SK-N-SH treated with all-trans-retinoic acid at 6 μM for 48 hours (cell line): ENCODE measurements at regions not wholly inside any gene's neighbourhood (a gene's known extent, or its start where the extent isn't known, plus 50 kb on each side); places are given as distances from the start of the nearest gene placed in this dataset.
A peak's percentile ranks its signal among the peaks of the same experiment; 100 is the strongest.

ENCODE experiments used
- ATAC-seq: fragments of 200-7000 bp; cut with Tn5 transposase; 3 replicates; pipeline ENCODE4 v1.9.1; 2020; ENCODE audit warnings: mild to moderate bottlenecking, moderate library complexity
- BACH2 ChIP-seq: fragments of 250-450 bp; sonication (Bioruptor Pico); IDR thresholded peaks from 2 replicates; pipeline ENCODE4 v1.9.0; 2021; ENCODE audit warnings: mild to moderate bottlenecking, borderline replicate concordance
- CREB5 ChIP-seq: fragments of 250-450 bp; sonication (Bioruptor Pico); IDR thresholded peaks from 2 replicates; pipeline ENCODE4 v1.5.1; 2020; ENCODE audit warnings: low read depth, mild to moderate bottlenecking, moderate library complexity
- CSDC2 ChIP-seq: fragments of 250-450 bp; sonication (Bioruptor Pico); IDR thresholded peaks from 2 replicates; pipeline ENCODE4 v1.5.0; 2020; ENCODE audit warnings: mild to moderate bottlenecking, moderate library complexity
- ESRRG ChIP-seq: fragments of 250-450 bp; sonication (Bioruptor Pico); IDR thresholded peaks from 2 replicates; pipeline ENCODE4 v1.6.1; 2021; ENCODE audit warnings: mild to moderate bottlenecking
- GLIS3 ChIP-seq: fragments of 250-450 bp; sonication (Bioruptor Pico); IDR thresholded peaks from 2 replicates; pipeline ENCODE4 v1.5.0; 2020; ENCODE audit warnings: mild to moderate bottlenecking, moderate library complexity
- ISL1 ChIP-seq: fragments of 250-450 bp; sonication (Bioruptor Pico); IDR thresholded peaks from 2 replicates; pipeline ENCODE4 v2.1.2; 2022; ENCODE audit warnings: mild to moderate bottlenecking, moderate library complexity
- OSR1 ChIP-seq: fragments of 250-450 bp; sonication (Bioruptor Pico); IDR thresholded peaks from 2 replicates; pipeline ENCODE4 v1.8.0; 2022; ENCODE audit warnings: moderate library complexity, mild to moderate bottlenecking, inconsistent platforms
- PATZ1 ChIP-seq: fragments of 250-450 bp; sonication (Bioruptor Pico); IDR thresholded peaks from 2 replicates; pipeline ENCODE4 v1.8.0; 2020; ENCODE audit warnings: mild to moderate bottlenecking, moderate library complexity, borderline replicate concordance
- POU6F1 ChIP-seq: fragments of 250-450 bp; sonication (Bioruptor Pico); IDR thresholded peaks from 2 replicates; pipeline ENCODE4 v1.8.0; 2021; ENCODE audit warnings: low read depth, mild to moderate bottlenecking, moderate library complexity, borderline replicate concordance
- PPARA ChIP-seq: fragments of 250-450 bp; sonication (Bioruptor Pico); IDR thresholded peaks from 2 replicates; pipeline ENCODE4 v1.5.0; 2020; ENCODE audit warnings: mild to moderate bottlenecking, borderline replicate concordance
- RARB ChIP-seq: fragments of 250-450 bp; sonication (Bioruptor Pico); IDR thresholded peaks from 2 replicates; pipeline ENCODE4 v1.8.0; 2021; ENCODE audit warnings: mild to moderate bottlenecking, moderate library complexity
- SNAI2 ChIP-seq: fragments of 250-450 bp; sonication (Bioruptor Pico); IDR thresholded peaks from 2 replicates; pipeline ENCODE4 v1.5.0; 2020; ENCODE audit warnings: mild to moderate bottlenecking, moderate library complexity
- TCF4 ChIP-seq: fragments of 250-450 bp; sonication (Bioruptor Pico); IDR thresholded peaks from 2 replicates; pipeline ENCODE4 v1.8.0; 2021; ENCODE audit warnings: mild to moderate bottlenecking, moderate library complexity, borderline replicate concordance
- TOX ChIP-seq: fragments of 250-450 bp; sonication (Bioruptor Pico); IDR thresholded peaks from 2 replicates; pipeline ENCODE4 v1.8.0; 2021; ENCODE audit warnings: mild to moderate bottlenecking, moderate library complexity, borderline replicate concordance
- TSHZ2 ChIP-seq: fragments of 250-450 bp; sonication (Bioruptor Pico); IDR thresholded peaks from 2 replicates; pipeline ENCODE4 v1.5.0; 2020; ENCODE audit warnings: mild to moderate bottlenecking, moderate library complexity
- ZC3H10 ChIP-seq: fragments of 250-450 bp; sonication (Bioruptor Pico); IDR thresholded peaks from 2 replicates; pipeline ENCODE4 v1.5.1; 2021; ENCODE audit warnings: mild to moderate bottlenecking, moderate library complexity
- ZFP3 ChIP-seq: fragments of 250-450 bp; sonication (Bioruptor Pico); IDR thresholded peaks from 2 replicates; pipeline ENCODE4 v1.5.0; 2020; ENCODE audit warnings: mild to moderate bottlenecking, moderate library complexity
- ZFP30 ChIP-seq: fragments of 450-650 bp; formaldehyde crosslinking; IDR thresholded peaks from 2 replicates; pipeline ENCODE4 v1.5.0; 2022; ENCODE audit warnings: mild to moderate bottlenecking, moderate library complexity
- ZNF565 ChIP-seq: fragments of 450-650 bp; formaldehyde crosslinking; conservative IDR thresholded peaks from 2 replicates; pipeline ENCODE4 v1.5.0; 2020; ENCODE audit warnings: low read depth, mild to moderate bottlenecking, moderate library complexity
- ZNF70 ChIP-seq: fragments of 450-650 bp; formaldehyde crosslinking; IDR thresholded peaks from 2 replicates; pipeline ENCODE4 v1.5.0; 2020; ENCODE audit warnings: mild to moderate bottlenecking, moderate library complexity
- ZNF8 ChIP-seq: fragments of 450-650 bp; formaldehyde crosslinking; IDR thresholded peaks from 2 replicates; pipeline ENCODE4 v1.5.0; 2020; ENCODE audit warnings: mild to moderate bottlenecking, moderate library complexity

GRCh38 chr1:192443616-192444015 is 126.8 kb downstream of the RGS21 start:
- TF ChIP-seq TSHZ2 (no peak), ZNF70 (no peak), BACH2 (CRISPR knock-in tag) (no peak), GLIS3 (no peak), PPARA (CRISPR knock-in tag) (no peak), ZFP30 (CRISPR knock-in tag) (no peak), ZC3H10 (no peak), ZNF565 (CRISPR knock-in tag) (no peak), ZFP3 (CRISPR knock-in tag) (no peak), RARB (CRISPR knock-in tag) (no peak), ISL1 (CRISPR knock-in tag) (no peak), POU6F1 (no peak), PATZ1 (CRISPR knock-in tag) (no peak), TOX (CRISPR knock-in tag) (no peak), CSDC2 (CRISPR knock-in tag) (no peak), OSR1 (CRISPR knock-in tag) (no peak), SNAI2 (CRISPR knock-in tag) (no peak), CREB5 (CRISPR knock-in tag) (no peak)
- no peak; the same call in none of the 3 replicates for ATAC-seq

GRCh38 chr1:192445241-192445640 is 128.4 kb downstream of the RGS21 start:
- ATAC-seq, result no peak
- TF ChIP-seq OSR1 (CRISPR knock-in tag) (no peak), SNAI2 (CRISPR knock-in tag) (no peak), CSDC2 (CRISPR knock-in tag) (no peak), TSHZ2 (no peak), ZNF70 (no peak), ZFP3 (CRISPR knock-in tag) (no peak)

- ATAC-seq, result peak; percentile 69
- no peak for TF ChIP-seq ZC3H10
- TF ChIP-seq GLIS3, result no peak
- TF ChIP-seq PATZ1 (CRISPR knock-in tag), result no peak
- no peak for TF ChIP-seq ISL1 (CRISPR knock-in tag)
- no peak for TF ChIP-seq ESRRG (CRISPR knock-in tag)
- no peak for TF ChIP-seq SNAI2 (CRISPR knock-in tag)
- TF ChIP-seq BACH2 (CRISPR knock-in tag), result no peak
- TF ChIP-seq ZNF70, result no peak
- no peak for TF ChIP-seq ZNF8 (CRISPR knock-in tag)
- no peak for TF ChIP-seq TSHZ2
- no peak for TF ChIP-seq OSR1 (CRISPR knock-in tag)
- no peak for TF ChIP-seq RARB (CRISPR knock-in tag)
- no peak for TF ChIP-seq ZFP3 (CRISPR knock-in tag)
- no peak for TF ChIP-seq TCF4 (CRISPR knock-in tag)
- no peak for TF ChIP-seq TOX (CRISPR knock-in tag)
- TF ChIP-seq ZNF565 (CRISPR knock-in tag), result no peak
Observed at GRCh38 chr1:192445839-192446489, 129.2 kb downstream of the RGS21 start.
